ENCODE measurements at regions not wholly inside any gene's neighbourhood (a gene's known extent, or its start where the extent isn't known, plus 50 kb on each side); places are given as distances from the start of the nearest gene placed in this dataset.
"Not testable (repeated sequence)": the region's sequence is repeated elsewhere in the genome, so short reads cannot be mapped to it uniquely, and the experiment has no call there.

- DNase-seq: not testable (repeated sequence)
These were observed 57.6 kb upstream of the BOLA1 start for GRCh38 chr1:149841597-149842238.

GRCh38 chr1:149842458-149843064 is 56.8 kb upstream of the BOLA1 start:
- not testable (repeated sequence) for DNase-seq

- DNase-seq: no peak
These were observed 55.8 kb upstream of the BOLA1 start for GRCh38 chr1:149843431-149844041.

GRCh38 chr1:149844101-149844500 is 55.3 kb upstream of the BOLA1 start:
- DNase-seq: peak in 1 of 2 donors; percentile 60

- no peak for DNase-seq
These were observed 54.6 kb upstream of the BOLA1 start for GRCh38 chr1:149844650-149845255.

- no peak for DNase-seq
These were observed 54.0 kb upstream of the BOLA1 start for GRCh38 chr1:149845416-149845815.

GRCh38 chr1:149846042-149846441 is 53.3 kb upstream of the BOLA1 start:
- DNase-seq: no peak

GRCh38 chr1:149846593-149847466 is 52.5 kb upstream of the BOLA1 start:
- DNase-seq: no peak

GRCh38 chr1:149848340-149849110 is 50.8 kb upstream of the BOLA1 start:
- DNase-seq: no peak

GRCh38 chr1:149849111-149849946 is 50.0 kb upstream of the BOLA1 start:
- DNase-seq: no peak

Measured in bone marrow (tissue), 2 donors.